H1 (cell line): ENCODE measurements at regions not wholly inside any gene's neighbourhood (a gene's known extent, or its start where the extent isn't known, plus 50 kb on each side); places are given as distances from the start of the nearest gene placed in this dataset.

Experiments used
- BRCA1 ChIP-seq: IDR thresholded peaks from 2 replicates; pipeline ENCODE4 v1.6.1; 2012; ENCODE audit warnings: low read depth, low read length, improper control_type of control experiment
- CEBPB ChIP-seq: IDR thresholded peaks from 2 replicates; pipeline ENCODE4 v1.6.1; 2012; ENCODE audit warnings: low read depth, low read length
- CHD7 ChIP-seq: fragments of 300-600 bp; sonication (generic); IDR thresholded peaks from 2 replicates; pipeline ENCODE4 v1.7.1; 2012; ENCODE audit warnings: low read length, moderate library complexity, mild to moderate bottlenecking, inconsistent platforms; ENCODE audit not compliant: insufficient replicate concordance
- CTBP2 ChIP-seq: IDR thresholded peaks from 2 replicates; pipeline ENCODE4 v1.7.0; 2011; ENCODE audit warnings: borderline replicate concordance, mild to moderate bottlenecking, moderate library complexity, mixed read lengths, low read length; ENCODE audit not compliant: insufficient read depth, insufficient read length
- E2F6 ChIP-seq: IDR thresholded peaks from 2 replicates; pipeline ENCODE4 v1.6.1; 2012; ENCODE audit warnings: inconsistent platforms
- POLR2AphosphoS5 ChIP-seq: IDR thresholded peaks from 2 replicates; pipeline ENCODE4 v1.6.1; 2011; ENCODE audit warnings: low read depth, low read length
- TAF1 ChIP-seq: IDR thresholded peaks from 2 replicates; pipeline ENCODE4 v1.6.1; 2011; ENCODE audit warnings: mild to moderate bottlenecking, low read depth, low read length
- TEAD4 ChIP-seq: IDR thresholded peaks from 2 replicates; pipeline ENCODE4 v1.6.1; 2012; ENCODE audit warnings: low read depth, low read length, inconsistent platforms, mixed read lengths

GRCh38 chr14:97097296-97097695, 300.1 kb downstream of the VRK1 start (continued):
- no peak for TF ChIP-seq CHD7
- no peak for TF ChIP-seq CEBPB
- no peak for TF ChIP-seq POLR2AphosphoS5
- TF ChIP-seq TEAD4 = no peak
- no peak for TF ChIP-seq CTBP2
- no peak for TF ChIP-seq E2F6
- no peak for TF ChIP-seq BRCA1
- no peak for TF ChIP-seq TAF1
